Heart right ventricle (tissue), 16 donors: ENCODE measurements at regions not wholly inside any gene's neighbourhood (a gene's known extent, or its start where the extent isn't known, plus 50 kb on each side); places are given as distances from the start of the nearest gene placed in this dataset.
"Not testable (repeated sequence)": the region's sequence is repeated elsewhere in the genome, so short reads cannot be mapped to it uniquely, and the experiment has no call there.

Experiments
- ATAC-seq, 8 donors: fragments of 200-7000 bp; cut with Tn5 transposase; one replicate each; pipeline ENCODE4 v1.9.1; 2020; ENCODE audit warnings: mild to moderate bottlenecking in 8 of 8, moderate library complexity in 8 of 8, moderate number of reproducible peaks in 1 of 8
- DNase-seq, 2 donors: peaks; one replicate each; pipeline ENCODE4 v3.0.0-alpha.2; 2020
- H3K27ac ChIP-seq, 10 donors: fragments of 200-600 bp; sonication (generic) in 2 of 10; one replicate each; pipeline versions ENCODE4 v1.5.0 to v1.8.0; 2020 to 2022; ENCODE audit warnings: mild to moderate bottlenecking in 3 of 10
- H3K27me3 ChIP-seq, 7 donors: fragments of 200-600 bp; one replicate each; pipeline ENCODE4 v1.8.0; 2021 to 2022; ENCODE audit warnings: mild to moderate bottlenecking in 2 of 7
- H3K36me3 ChIP-seq, 9 donors: fragments of 200-600 bp; sonication (generic) in 1 of 9; one replicate each; pipeline versions ENCODE4 v1.5.0 to v1.8.0; 2020 to 2022; ENCODE audit warnings: mild to moderate bottlenecking in 2 of 9
- H3K4me1 ChIP-seq, 9 donors: fragments of 200-600 bp; sonication (generic) in 1 of 9; one replicate each; pipeline versions ENCODE4 v1.5.0 to v1.8.0; 2020 to 2022; ENCODE audit warnings: mild to moderate bottlenecking in 4 of 9
- H3K4me3 ChIP-seq, 10 donors: fragments of 200-600 bp; sonication (generic) in 2 of 10; one replicate each; pipeline versions ENCODE4 v1.5.0 to v1.8.0; 2020 to 2022; ENCODE audit warnings: mild to moderate bottlenecking in 7 of 10, moderate library complexity in 2 of 10
- H3K9me3 ChIP-seq, 11 donors: fragments of 200-600 bp in 10 of 11; sonication (generic) in 2 of 11; one replicate each; pipeline versions ENCODE4 v1.5.0 to v1.8.0; 2013 to 2022; ENCODE audit warnings: mild to moderate bottlenecking in 2 of 11, control low read depth in 1 of 11, moderate library complexity in 1 of 11
- WGBS, 2 donors: extraction: QIAGEN DNeasy Blood & Tissue Kit; methylation state at CpG; one replicate each; pipeline ENCODE4 v1.1.7; 2013; ENCODE audit warnings: inconsistent platforms in 1 of 2; 5-methylcytosine and 5-hydroxymethylcytosine counted together
- intact Hi-C, 10 donors: fragments of 100-400 bp; cut with DNase I; formaldehyde crosslinking; loops; one replicate each; pipeline versions ENCODE4 v1.11.1 to v1.14.2; 2022
- TF ChIP-seq, protein P1 (sequence below), 9 donors: fragments of 200-600 bp; sonication (generic) in 2 of 9; IDR thresholded peaks; one replicate each; pipeline versions ENCODE4 v1.5.0 to v1.8.0; 2021 to 2022; ENCODE audit warnings: antibody characterized with exemption in 9 of 9, mild to moderate bottlenecking in 5 of 9, moderate library complexity in 1 of 9
- donor health status: Arrhythmogenic right ventricular cardiomyopathy.
- donor health status: ischemic (EF 13 %, LVEDD 7.1; RV severe dilation, severe dysfunction).
- donor health status: healthy with polysubstance abuse.
- donor health status: DM: no; HTN: yes; CAD: no.
- donor health status: DM: no; HTN: no; CAD: no.
- donor health status: ischemic (EF 25% LVEDD 6.9; RV normal size, moderate dysfunction).
- donor health status: ischemic (EF 25% LVEDD 5.7; RV mildly dilated, moderate dysfunction).
- donor health status: healthy.
- donor health status: DM: yes; HTN: yes; CAD: no.
- donor health status: Ischemic cardiomyopathy.
- donor health status: ischemic (EF 35%, LVEDD 5.7; RV mildly dilated, moderate dysfunction).
- donor health status: nonischemic (EF 11% LVEDD 7.7; RV severe dilation, severe dysfunction).
- donor health status: DM: yes; HTN: yes; CAD: no.
- donor health status: PGD.
- donor health status: ischemic (EF 29% LVEDD 5.4; RV normal size, mild dysfunction).
- donor health status: nonischemic (EF 23%, LVEDD 6.1; RV moderate dilation, normal function).

DNA sequence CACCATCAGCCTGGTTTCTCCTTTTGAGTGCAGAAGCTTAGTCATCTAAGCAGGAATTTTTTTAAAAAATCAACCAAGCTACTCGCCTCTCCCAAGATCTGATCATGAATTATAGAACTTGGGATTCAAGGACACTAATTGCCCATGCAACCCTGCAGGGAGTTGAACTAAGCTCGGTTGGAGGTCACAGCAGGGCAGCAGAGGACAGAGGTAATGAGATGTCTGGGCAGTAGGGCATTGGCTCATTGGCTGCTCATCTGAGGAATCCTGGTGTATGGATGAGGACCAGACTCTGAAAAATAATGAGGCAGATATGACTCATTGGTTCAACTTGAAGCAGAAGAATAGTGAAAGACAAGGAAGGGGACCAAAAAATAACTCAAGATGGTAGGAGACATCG is 111.8 kb upstream of the TLE1 start:
- Histone ChIP-seq H3K4me1 (no peaks in the 10 kb centered on the region), H3K9me3 (no peaks in the 10 kb centered on the region), H3K27ac (no peak overlapping the region), H3K27me3 (peaks cover 0 to 13% (median 0%) of the 10 kb centered on the region in 7 donors), H3K4me3 (no peak overlapping the region), H3K36me3 (no peaks in the 10 kb centered on the region)
- intact Hi-C loops: no loop called here
- WGBS, 2 donors: 71 to 72% methylated on average over 3 of the region's 3 CpGs
- TF ChIP-seq, protein P1, sequence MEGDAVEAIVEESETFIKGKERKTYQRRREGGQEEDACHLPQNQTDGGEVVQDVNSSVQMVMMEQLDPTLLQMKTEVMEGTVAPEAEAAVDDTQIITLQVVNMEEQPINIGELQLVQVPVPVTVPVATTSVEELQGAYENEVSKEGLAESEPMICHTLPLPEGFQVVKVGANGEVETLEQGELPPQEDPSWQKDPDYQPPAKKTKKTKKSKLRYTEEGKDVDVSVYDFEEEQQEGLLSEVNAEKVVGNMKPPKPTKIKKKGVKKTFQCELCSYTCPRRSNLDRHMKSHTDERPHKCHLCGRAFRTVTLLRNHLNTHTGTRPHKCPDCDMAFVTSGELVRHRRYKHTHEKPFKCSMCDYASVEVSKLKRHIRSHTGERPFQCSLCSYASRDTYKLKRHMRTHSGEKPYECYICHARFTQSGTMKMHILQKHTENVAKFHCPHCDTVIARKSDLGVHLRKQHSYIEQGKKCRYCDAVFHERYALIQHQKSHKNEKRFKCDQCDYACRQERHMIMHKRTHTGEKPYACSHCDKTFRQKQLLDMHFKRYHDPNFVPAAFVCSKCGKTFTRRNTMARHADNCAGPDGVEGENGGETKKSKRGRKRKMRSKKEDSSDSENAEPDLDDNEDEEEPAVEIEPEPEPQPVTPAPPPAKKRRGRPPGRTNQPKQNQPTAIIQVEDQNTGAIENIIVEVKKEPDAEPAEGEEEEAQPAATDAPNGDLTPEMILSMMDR (IDR thresholded peaks at IDR 0.05): no peak
- no peak for ATAC-seq
- DNase-seq: no peak

DNA sequence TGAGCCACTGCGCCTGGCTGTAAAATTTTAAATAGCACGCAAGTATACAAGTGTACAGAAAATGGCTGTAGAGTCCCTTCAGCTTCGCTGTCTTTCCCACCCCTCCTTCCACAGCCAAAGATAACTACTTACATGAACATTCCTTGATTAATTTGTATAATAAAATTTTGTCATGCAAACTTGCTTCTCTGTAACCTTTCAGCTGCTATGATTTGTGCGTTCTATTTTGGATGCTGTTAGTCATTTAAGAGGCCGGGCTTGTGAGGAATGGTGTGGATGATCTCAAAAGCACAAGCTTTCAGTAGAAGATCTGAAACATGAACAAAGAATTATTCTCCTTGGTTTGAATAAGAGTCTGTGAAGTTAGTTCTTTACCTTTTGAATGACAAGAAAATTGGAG is 115.0 kb upstream of the TLE1 start:
- WGBS, 2 donors: 86 to 90% methylated on average over 5 of the region's 5 CpGs
- intact Hi-C loops: no loop called here
- DNase-seq: no peak
- Histone ChIP-seq H3K4me3 (no peak overlapping the region), H3K27me3 (peaks cover 0 to 8% (median 0%) of the 10 kb centered on the region in 7 donors), H3K9me3 (no peaks in the 10 kb centered on the region), H3K36me3 (no peaks in the 10 kb centered on the region), H3K4me1 (no peaks in the 10 kb centered on the region), H3K27ac (no peak overlapping the region)
- TF ChIP-seq, protein P1 (IDR thresholded peaks at IDR 0.05): no peak
- no peak for ATAC-seq

DNA sequence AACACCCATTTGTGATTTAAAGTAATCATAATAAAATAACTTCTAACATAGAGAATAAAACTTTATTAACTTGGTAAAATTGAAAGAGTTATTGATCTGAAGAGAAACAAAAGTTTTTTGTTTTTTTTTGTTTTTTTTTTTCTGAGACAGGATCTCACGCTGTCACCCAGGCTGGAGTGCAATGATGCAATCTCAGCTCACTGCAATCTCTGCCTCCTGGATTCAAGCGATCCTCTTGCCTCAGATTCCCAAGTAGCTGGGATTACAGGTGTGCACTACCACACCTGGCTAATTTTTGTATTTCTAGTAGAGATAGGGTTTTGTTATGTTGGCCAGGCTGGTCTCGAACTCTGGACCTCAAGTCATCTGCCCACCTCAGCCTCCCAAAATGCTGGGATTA is 116.5 kb upstream of the SPATA31D4 start:
- H3K27ac ChIP-seq, H3K27me3 ChIP-seq, DNase-seq, H3K4me3 ChIP-seq, ATAC-seq, H3K9me3 ChIP-seq, H3K36me3 ChIP-seq, intact Hi-C loops: not testable (repeated sequence)
- WGBS, 2 donors: 92 to 98% methylated on average over 3 of the region's 3 CpGs
- H3K4me1 ChIP-seq: peaks cover 0 to 16% (median 9%) of the 10 kb centered on the region in 9 donors

DNA sequence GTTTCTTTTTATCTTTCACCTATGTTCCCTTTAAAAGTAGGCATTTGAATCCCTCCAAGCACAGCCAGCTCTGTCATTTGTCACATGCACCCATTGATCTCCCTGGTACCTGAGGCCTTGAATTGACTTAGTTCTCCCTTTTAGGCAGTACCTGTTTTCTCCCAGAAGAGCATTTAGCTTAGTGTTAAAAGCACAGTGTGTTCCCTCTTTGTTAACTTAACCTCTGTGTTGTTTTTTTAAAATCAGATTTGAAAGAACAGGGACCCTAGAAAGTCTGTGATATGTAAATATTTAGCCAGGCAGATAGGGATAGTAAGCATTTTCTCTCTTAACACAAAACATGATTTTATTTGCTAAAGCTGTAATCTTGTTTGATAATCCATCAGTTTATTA is 113.8 kb upstream of the SPATA31D4 start:
- Histone ChIP-seq H3K27me3 (peaks cover 0 to 10% (median 0%) of the 10 kb centered on the region in 7 donors), H3K4me3 (no peak overlapping the region), H3K4me1 (peaks cover 0 to 16% (median 9%) of the 10 kb centered on the region in 9 donors), H3K36me3 (no peaks in the 10 kb centered on the region), H3K27ac (peak overlapping the region in 1 of 10 donors; percentile 17), H3K9me3 (no peaks in the 10 kb centered on the region)
- intact Hi-C loops: no loop called here
- TF ChIP-seq, protein P1 (IDR thresholded peaks at IDR 0.05): no peak
- ATAC-seq (no peak), DNase-seq (no peak)

DNA sequence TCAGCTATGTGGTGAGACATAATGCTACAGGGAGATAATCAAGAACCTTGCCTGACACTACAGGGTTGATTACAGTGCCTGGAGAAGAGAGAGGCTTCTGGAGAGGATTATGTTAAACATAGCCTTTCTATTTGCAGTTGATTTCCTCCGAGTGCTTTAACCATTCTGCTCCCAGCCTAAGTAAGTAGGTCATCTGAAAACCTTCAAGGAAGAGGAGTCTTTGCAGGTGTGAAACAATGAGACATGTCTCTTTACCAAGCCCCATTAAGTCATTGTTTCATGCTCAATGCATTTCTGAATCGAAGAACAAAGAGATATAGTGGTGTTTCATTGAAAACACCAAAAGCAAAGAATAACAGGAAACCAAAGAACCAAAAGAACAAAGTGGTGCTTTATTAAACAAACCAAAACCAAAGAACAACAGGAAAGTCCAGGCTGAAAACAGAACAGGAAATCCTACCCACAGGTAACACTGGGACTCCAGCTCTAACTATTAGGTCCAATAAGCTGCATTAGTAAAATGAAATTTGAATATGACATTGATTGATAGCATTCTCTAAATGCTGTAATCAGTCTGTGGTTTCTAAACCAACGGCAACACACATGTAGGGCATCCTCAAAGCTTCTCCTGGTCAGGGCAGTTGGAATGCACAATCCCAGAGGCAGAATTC is 113.3 kb upstream of the SPATA31D4 start:
- WGBS, 2 donors: 41 to 43% methylated on average over 3 of the region's 3 CpGs

More for the DNA sequence above, 113.3 kb upstream of the SPATA31D4 start:
- H3K27ac ChIP-seq: peak overlapping the region in 2 of 10 donors; percentile 13 to 17
- H3K9me3 ChIP-seq: no peaks in the 10 kb centered on the region
- H3K27me3 ChIP-seq: peaks cover 0 to 10% (median 0%) of the 10 kb centered on the region in 7 donors
- H3K36me3 ChIP-seq: no peaks in the 10 kb centered on the region
- ATAC-seq: peak in 1 of 8 donors; percentile 57
- TF ChIP-seq, protein P1 (IDR thresholded peaks at IDR 0.05): no peak
- no peak for DNase-seq
- H3K4me3 ChIP-seq: no peak overlapping the region
- H3K4me1 ChIP-seq: peaks cover 0 to 21% (median 9%) of the 10 kb centered on the region in 9 donors
- intact Hi-C loops: no loop called here
